Fibroblast of upper back skin (primary cell): ENCODE measurements at regions not wholly inside any gene's neighbourhood (a gene's known extent, or its start where the extent isn't known, plus 50 kb on each side); places are given as distances from the start of the nearest gene placed in this dataset.

ENCODE experiments used
- DNase-seq: peaks from one replicate; pipeline ENCODE4 v3.0.0-alpha.2; 2013

GRCh38 chr18:25470062-25470461, 118.1 kb upstream of the ZNF521 start:
- no peak for DNase-seq

GRCh38 chr18:25469489-25469888, 117.5 kb upstream of the ZNF521 start:
- no peak for DNase-seq

DNA sequence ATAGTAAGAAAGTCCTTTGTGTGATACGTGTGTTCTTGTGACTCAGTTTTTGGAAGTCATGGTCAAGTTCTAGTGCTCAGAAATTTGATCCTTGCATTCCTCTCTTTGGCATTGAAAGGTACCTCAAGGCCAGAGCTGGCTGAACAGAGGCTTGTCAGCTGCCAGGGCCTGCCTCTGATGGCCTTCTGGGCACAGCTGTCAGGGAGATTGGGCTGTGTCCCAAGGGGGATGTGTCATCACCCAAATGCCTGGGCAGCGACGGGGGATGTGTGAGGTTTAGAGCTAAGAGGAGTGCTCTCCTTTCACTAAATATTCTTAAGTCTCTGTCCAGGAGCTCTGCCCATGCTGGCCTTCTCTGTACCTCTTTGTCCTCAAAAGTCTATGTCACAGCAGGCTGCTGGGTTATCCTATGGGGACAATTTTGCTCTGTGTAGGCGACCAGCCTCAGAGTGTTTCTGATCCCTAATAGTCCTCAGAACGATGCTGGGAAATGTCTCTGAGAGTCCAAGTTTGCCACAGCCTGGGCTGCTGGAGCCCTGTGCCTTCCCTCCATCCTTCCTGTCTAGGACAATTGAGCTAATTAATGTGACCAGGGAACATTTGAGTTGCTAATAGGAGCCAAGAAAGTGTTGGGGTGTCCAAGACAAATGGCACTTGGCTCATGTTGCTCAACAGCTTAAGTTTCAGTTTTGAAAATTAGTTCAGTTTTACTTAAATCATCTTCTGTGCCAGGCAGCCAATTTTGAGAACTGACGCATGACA, 115.4 kb upstream of the ZNF521 start:
- peak; percentile 52 for DNase-seq

GRCh38 chr18:25465152-25465732, 113.3 kb upstream of the ZNF521 start:
- DNase-seq, result no peak

DNA sequence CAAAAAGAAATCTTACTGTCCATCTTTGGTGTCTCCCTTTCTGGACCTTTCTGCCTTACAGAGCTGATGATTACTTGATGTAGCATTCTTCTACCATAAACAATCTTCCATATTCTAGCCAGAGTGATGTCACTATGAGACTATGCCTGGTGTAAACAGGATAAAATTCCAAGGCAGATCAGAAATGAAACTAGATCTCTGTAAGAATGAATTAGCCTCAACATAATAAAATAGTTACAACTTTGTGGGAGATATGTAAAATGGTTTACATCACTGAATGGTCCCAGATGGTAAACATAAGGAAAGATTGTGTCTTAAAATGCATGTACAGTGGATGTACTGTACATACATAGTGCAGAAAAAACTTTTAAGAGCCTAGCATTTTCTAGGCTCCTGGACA, 112.3 kb upstream of the ZNF521 start:
- peak; percentile 81 for DNase-seq

GRCh38 chr18:25463726-25464125, 111.8 kb upstream of the ZNF521 start:
- no peak for DNase-seq

DNA sequence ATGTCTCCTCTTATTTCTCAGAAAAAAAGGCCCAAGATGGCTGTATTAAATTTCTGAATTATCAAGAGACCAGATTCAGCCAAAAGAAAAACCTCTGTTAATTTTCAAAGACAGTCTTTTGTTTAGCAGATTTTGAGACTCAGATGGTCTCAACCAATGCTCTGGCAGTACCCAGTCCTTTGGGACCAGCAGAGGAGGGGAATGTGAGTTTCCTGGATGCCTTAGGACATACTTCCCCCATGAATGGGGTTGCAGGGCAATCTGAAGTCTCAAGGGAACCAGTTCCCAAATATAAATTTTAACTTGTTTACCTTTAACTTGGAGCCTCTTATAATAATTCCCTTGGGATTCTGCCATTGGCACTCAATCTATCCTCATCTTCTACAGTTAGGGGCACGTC, 107.8 kb upstream of the ZNF521 start:
- no peak for DNase-seq

GRCh38 chr18:25457601-25458000, 105.6 kb upstream of the ZNF521 start:
- peak; percentile 84 for DNase-seq

DNA sequence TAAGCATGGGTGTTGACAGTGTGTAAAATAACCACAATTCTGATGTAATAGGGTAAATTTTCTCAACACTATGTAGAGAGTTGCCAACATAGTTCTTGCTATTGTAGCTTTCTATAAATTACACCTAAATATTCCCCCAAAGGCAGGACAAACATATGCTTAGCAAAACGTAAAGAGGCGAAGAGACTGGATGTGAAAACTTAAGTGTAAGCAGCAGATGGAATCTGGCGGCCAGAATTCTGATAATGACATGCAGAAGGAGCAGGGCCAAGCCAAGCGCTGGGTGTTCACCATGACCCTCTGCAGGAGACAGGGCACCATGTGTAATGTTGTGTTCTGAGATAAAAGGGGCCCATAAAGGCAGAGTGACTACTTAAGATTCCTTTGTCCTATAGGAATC, 105.2 kb upstream of the ZNF521 start:
- DNase-seq, result peak; percentile 82

DNA sequence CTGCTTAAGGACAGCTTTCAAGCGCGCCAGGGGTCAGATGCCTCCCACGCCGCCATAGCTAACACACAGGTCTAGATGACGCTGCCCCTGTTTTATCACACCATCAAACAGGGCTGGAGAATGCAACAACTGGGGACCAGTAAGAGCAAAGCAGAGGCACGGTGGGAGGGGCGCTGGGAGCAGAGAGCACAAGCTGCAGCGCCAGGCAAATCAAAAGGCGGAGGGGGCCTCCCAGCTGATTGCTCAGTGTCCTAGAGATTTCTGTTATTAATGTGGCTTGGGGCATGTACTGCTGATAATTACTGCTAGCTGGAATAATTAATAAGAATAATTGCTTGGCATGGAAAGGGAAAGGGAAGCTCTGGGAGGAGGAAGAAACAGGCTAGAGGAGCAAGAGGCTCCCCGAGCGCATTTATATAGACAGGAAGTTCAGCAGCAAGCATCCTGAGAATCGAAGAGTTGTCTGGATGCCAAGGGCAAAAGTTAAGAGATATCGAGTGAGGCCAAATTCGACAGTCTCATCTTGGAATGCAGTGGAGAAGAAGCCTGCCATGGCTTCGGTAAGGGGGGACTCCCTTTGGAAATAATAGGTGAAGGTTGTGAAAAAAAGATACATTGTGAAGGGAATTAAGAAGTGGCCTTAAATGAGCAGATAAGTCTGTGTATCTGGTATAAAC, 104.5 kb upstream of the ZNF521 start:
- peak; percentile 44 for DNase-seq

GRCh38 chr18:25455646-25456045, 103.7 kb upstream of the ZNF521 start:
- DNase-seq, result no peak

DNA sequence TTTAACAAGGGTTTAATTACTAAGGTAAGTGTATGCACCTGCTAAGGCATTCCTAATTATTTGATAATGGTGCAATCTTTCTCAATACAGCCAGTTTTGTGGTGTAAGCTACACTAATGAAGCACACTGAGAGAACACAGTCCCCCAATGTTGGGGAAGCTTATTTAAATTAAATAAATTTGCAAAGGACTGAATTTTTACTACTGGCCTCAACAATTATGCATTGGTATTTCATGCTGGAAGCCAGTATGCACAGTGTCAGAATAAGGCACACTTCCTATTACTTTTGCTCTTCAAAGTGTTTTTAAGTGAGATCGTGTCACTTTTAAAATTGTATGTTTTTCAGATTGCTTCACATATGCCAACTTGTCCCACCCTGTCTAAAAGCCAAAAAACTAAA, 103.2 kb upstream of the ZNF521 start:
- no peak for DNase-seq

DNA sequence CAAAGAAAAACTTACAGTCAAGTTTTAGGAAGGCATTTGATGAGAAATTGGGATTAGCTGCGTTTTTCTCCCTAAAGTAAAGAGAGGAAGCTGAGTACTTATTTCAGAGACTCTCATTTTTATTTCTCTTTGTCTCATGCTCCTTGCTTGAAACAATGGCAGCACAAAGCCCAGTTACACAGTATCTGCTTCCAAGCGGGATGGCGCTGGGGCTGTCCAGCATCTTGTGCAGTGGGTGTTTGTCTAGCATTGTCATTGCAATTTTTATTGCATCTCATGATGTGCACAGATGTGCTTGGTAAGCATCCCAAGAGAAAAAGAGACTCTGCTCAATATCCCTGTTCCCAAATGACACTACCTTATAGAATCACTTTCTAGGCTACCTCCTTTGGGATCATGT, 102.8 kb upstream of the ZNF521 start:
- DNase-seq, result no peak

DNA sequence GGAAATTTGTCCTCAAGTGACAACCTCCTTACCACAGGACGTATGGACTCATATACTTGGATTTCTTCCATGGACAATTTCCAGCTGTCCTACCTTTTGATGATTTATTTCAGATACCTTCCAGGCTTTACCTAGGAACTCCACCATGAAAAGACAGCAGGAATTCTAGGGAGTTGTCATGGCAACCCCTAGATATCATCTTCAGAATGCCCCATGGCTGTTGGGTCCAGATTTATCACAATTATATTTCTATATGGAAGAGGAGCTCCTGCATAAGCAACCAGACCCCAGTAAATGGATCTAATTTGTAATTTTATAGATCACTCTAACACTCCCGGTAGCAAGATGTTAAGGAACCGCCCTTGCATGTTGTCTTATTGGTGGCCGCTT, 102.3 kb upstream of the ZNF521 start:
- DNase-seq, result no peak

GRCh38 chr18:25453556-25454269, 101.7 kb upstream of the ZNF521 start:
- DNase-seq, result peak; percentile 90

- no peak for DNase-seq
Measured at GRCh38 chr18:25451077-25451658, 99.2 kb upstream of the ZNF521 start.

DNA sequence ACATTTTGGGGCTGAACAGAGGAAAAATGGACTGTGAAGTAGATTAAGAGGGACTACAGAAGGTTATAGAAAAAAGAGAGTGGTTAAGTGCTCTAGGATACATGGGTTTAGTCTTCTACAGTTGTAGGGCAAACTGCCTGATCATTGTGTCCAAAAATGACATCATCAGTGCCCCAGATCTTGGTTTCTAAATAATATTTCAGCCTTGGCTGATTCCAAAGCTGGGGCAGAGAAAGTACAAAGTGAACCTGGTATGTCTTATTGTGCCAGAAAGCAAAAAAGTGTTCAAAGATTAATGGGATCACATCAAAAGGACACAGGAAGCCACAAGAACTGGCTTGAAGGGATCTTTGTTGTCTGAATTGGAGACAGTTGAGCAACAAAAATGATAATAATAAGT, 97.1 kb upstream of the ZNF521 start:
- DNase-seq, result no peak

DNA sequence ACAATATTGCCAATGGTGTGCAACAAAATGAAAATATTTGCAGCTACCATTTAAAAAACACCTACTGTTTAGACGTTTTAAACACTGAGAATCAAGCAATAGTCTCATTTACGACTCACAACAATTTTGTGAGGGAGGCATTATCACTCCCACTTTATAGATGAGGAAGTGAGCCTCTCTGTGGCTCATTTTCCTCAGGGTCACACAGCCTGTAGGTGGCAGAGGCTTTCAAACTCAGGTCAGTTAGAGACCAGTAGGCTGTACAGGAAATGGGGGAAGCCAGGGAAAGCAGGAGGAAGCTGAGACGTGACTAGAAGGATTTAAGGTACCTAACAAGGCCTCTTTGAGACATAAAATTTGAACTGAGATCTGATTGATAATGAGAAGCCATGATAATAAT, 95.0 kb upstream of the ZNF521 start:
- DNase-seq, result no peak

GRCh38 chr18:25445430-25445829, 93.5 kb upstream of the ZNF521 start:
- DNase-seq, result no peak

DNA sequence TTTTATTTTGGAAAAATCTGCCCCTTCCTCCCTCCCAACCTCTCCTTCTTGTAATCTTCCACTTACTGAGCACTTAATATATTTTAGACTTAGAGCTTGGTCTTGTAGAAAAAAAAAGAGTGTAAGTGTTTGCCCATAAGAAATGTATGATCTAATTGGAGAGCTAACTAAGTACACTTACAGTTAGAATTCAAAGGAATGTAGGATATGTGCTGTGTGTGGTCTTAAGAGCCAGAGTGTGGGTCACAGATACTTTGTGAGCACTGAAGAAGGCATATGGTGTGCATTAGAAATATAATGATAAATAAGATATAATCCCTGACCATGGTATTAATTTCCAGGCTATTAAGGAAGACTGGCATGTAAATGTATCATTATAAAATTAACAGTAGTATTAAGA, 91.8 kb upstream of the ZNF521 start:
- DNase-seq, result peak; percentile 67

DNA sequence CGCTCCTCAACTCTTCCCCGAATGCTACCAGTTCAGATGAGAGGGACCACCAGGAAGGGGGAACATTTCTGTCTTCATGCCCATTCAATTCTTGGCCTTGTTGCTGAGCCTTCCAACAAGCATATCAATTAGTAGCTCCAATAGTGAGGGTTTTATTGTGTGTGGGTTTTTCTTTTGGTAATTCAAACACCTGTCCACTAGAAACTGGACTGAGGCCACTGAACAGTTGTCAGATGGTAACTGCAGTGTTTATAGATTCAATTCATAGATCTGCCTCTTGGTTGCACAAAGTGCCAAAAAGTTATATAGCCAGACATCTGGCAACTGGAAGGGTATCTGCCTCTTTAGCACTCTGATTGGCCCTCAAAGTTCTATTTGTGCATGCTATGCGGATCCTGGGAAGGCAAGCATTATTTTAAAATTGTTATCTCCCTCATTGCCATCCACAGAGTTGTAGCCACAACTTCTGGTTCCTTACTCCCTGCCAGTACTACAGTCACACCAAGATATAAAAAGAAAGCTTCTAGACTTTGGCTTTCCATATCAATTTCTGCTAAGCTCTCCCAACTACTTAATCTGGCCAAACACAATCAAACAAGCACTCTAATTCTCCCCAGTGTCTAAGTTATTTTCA, 83.3 kb upstream of the ZNF521 start:
- no peak for DNase-seq

GRCh38 chr18:25434745-25435144, 82.8 kb upstream of the ZNF521 start:
- no peak for DNase-seq

GRCh38 chr18:25433590-25433989, 81.6 kb upstream of the ZNF521 start:
- no peak for DNase-seq
